MG63 (cell line): ENCODE measurements at regions not wholly inside any gene's neighbourhood (a gene's known extent, or its start where the extent isn't known, plus 50 kb on each side); places are given as distances from the start of the nearest gene placed in this dataset.
"Not testable (repeated sequence)": the region's sequence is repeated elsewhere in the genome, so short reads cannot be mapped to it uniquely, and the experiment has no call there.

Source experiments
- DNase-seq: peaks from one replicate; pipeline ENCODE4 v3.0.0-alpha.2; 2020
- H3K27me3 ChIP-seq: fragments of 250-450 bp; sonication (Bioruptor Pico); 2 replicates; pipeline ENCODE4 v1.5.1; 2020; ENCODE audit warnings: mild to moderate bottlenecking, moderate library complexity
- H3K36me3 ChIP-seq: fragments of 250-450 bp; sonication (Bioruptor Pico); 2 replicates; pipeline ENCODE4 v1.5.1; 2020; ENCODE audit warnings: mild to moderate bottlenecking, moderate library complexity
- H3K4me3 ChIP-seq: fragments of 250-450 bp; sonication (Bioruptor Pico); 2 replicates; pipeline ENCODE4 v1.5.1; 2020; ENCODE audit warnings: mild to moderate bottlenecking, moderate library complexity
- H3K9me3 ChIP-seq: fragments of 250-450 bp; sonication (Bioruptor Pico); 2 replicates; pipeline ENCODE4 v1.5.1; 2020; ENCODE audit warnings: mild to moderate bottlenecking, moderate library complexity

GRCh38 chr16:16674820-16675219 lies 295.9 kb downstream of the NPIPA7 start:
- not testable (repeated sequence) for H3K27me3 ChIP-seq, DNase-seq, H3K9me3 ChIP-seq, H3K36me3 ChIP-seq, H3K4me3 ChIP-seq

DNA sequence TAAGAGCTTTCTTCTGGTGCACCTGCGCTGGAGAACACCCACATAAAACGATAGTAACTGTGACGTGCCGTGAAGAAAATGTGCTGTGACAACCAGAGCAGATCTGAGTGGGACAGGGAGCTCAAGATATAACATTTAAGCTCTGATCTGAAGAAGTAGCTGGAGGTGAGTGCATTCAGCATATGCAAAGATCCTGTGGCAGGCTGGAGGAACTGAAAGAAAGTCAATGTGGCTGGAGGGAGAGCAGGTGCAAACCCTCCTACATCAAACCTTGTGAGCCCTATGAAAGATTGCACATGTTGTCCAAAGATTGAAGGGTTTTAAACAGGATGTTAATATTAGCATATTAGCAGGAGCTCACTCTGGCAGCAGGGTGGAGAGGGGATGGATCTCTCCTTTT lies 342.9 kb downstream of the NPIPA7 start:
- H3K36me3 ChIP-seq, DNase-seq, H3K27me3 ChIP-seq, H3K9me3 ChIP-seq, H3K4me3 ChIP-seq: not testable (repeated sequence)

DNA sequence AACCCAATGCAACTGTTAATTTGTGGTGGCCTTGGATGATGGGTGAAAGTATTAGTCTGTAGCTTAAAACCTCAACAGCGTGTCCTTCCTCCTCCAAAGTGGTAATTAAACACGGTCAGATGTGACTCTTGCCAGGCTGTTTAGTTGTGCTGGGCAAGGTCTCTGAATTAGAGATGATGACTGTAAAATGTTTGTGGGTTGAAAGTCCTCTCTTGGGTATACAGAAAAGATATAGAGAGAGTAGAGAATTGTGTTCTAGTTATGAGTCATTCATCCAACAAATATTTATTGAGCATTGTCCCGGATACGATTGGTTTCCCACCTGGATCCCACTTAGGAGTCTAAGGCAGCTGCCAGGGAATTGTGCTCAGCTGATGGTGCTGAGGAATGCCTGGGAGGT lies 343.7 kb downstream of the NPIPA7 start:
- not testable (repeated sequence) for H3K4me3 ChIP-seq, H3K27me3 ChIP-seq, H3K36me3 ChIP-seq, H3K9me3 ChIP-seq, DNase-seq

DNA sequence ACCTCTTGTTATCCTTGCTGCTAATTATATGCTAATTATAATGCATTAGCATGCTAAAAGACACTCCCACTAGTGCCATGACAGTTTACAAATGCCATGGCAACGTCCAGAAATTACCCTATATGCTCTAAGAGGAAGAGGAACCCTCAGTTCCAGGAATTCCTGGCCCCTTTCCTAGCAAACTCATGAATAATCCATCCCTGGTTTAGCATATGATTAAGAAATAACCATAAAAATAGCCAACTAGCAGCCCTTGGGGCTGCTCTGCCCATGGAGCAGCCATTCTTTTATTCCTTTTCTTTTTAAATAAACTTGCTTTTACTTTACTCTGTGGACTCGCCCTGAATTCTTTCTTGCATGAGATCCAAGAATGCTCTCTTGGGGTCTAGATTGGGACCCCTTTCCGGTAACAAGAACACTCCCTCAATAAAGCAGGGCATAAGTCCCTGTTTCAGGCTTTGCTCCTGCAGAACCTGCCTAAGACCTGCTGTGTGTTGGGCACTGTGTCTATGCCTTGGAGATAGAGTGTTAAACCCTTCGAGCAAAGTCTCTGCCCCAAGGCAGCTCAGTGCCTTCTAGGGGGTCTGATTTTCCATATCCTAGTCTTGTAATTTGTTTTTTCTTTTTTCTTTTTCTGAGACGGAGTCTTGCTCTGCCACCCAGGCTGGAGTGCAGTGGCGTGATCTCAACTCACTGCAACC lies 345.0 kb downstream of the NPIPA7 start:
- not testable (repeated sequence) for DNase-seq, H3K9me3 ChIP-seq, H3K4me3 ChIP-seq, H3K36me3 ChIP-seq, H3K27me3 ChIP-seq

DNA sequence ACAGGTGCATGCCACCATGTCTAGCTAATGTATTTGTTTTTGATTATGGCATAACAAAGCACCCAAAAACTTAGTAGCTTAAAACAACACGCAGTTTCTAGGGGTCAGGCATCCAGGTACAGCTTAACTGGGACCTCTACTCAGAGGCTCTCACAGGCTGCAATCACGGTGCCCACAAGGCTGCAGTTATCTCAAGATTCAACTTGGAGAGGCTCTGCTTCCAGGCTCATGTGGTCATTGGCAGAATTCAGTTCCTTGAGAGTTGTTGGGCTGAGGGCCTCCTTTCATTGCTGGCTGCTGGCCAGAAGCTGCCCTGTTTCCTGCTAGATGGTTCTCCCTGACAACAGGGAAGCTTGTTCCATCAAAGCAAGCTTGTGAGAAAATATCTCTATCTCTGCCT lies 348.1 kb downstream of the NPIPA7 start:
- H3K27me3 ChIP-seq, DNase-seq, H3K4me3 ChIP-seq, H3K9me3 ChIP-seq, H3K36me3 ChIP-seq: not testable (repeated sequence)

DNA sequence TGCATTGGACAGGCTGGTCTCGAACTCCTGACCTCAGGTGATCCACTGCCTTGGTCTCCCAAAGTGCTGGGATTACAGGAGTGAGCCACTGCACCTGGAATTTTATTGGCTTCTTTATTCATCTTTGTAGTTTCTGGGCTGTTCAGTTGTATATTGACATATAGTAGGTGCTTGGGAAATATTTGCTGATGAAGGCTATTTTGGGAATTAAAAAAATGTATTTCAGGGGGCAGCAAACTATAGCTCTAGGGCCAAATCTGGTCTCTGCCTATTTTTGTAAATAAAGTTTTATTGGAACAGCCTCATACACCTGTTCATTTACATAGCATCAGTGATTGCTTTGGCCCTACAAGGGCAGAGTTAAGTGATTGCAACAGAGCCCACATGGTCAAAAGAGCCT lies 363.6 kb downstream of the NPIPA7 start:
- H3K9me3 ChIP-seq, H3K4me3 ChIP-seq, DNase-seq, H3K36me3 ChIP-seq, H3K27me3 ChIP-seq: not testable (repeated sequence)

DNA sequence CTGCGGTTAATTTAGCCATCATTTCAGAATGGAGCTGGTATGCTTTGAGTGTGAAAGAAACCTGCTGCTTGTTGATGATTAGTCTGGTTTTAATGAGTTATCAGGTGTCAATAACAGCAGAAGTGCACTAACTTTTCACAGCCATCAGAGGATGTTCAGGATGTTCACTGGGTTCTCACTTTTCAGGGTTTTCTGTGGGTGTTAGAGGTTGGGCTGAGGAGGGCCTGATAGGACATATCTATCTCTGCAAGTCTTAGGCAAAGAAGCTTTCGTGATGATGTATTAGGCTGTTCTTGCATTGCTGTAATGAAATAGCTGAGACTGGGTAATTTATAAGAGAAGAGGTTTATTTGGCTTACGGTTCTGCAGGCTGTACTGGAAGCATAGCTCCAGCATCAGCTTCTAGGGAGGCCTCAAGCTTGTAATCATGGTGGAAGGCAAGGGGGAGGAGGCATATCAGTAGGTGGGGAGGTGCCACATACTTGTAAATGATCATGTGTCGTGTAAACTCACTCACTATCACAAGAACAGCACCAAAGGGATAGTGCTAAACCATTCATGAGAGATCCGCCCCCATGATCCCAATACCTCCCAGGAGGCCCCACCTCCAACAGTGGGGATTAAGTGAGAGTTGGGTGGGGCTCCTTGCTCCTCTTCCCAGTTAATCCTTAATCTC lies 376.2 kb downstream of the NPIPA7 start:
- H3K4me3 ChIP-seq, H3K27me3 ChIP-seq, H3K36me3 ChIP-seq, DNase-seq, H3K9me3 ChIP-seq: not testable (repeated sequence)

DNA sequence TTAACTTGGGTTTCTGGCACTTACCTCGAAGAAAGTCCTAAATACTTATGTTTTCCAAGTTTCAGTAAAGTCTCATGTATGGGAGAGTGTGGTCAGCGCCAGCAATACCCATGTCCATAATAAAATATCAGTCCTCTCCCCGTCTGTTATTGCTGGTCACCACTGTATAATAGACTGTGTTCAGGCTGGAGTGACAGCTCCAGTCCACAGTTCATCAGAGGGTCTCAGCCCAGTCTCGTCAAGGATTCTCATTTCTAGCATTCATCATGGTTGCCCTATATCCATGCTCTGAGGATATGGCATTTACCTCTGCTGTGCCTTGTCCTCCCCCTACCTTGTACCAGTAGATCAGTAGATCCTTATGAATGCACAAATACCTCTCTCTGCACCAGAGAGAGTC lies 384.5 kb downstream of the NPIPA7 start:
- DNase-seq: no peak
- no peaks in the 10 kb centered on the region for H3K9me3 ChIP-seq
- H3K27me3 ChIP-seq: peaks cover 2% of the 10 kb centered on the region; the same call in 1 of the 2 replicates
- no peak overlapping the region for H3K4me3 ChIP-seq
- no peaks in the 10 kb centered on the region for H3K36me3 ChIP-seq

DNA sequence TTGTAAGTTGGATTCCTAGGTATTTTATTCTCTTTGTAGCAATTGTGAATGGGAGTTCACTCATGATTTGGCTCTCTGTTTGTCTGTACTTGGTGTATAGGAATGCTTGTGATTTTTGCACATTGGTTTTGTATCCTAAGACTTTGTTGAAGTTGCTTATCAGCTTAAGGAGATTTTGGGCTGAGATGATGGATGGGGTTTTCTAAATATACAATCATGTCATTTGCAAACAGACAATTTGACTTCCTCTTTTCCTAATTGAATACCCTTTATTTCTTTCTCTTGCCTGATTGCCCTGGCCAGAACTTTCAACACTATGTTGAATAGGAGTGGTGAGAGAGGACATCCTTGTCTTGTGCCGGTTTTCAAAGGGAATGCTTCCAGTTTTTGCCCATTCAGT lies 391.8 kb downstream of the NPIPA7 start:
- DNase-seq, H3K4me3 ChIP-seq, H3K9me3 ChIP-seq, H3K27me3 ChIP-seq, H3K36me3 ChIP-seq: not testable (repeated sequence)

DNA sequence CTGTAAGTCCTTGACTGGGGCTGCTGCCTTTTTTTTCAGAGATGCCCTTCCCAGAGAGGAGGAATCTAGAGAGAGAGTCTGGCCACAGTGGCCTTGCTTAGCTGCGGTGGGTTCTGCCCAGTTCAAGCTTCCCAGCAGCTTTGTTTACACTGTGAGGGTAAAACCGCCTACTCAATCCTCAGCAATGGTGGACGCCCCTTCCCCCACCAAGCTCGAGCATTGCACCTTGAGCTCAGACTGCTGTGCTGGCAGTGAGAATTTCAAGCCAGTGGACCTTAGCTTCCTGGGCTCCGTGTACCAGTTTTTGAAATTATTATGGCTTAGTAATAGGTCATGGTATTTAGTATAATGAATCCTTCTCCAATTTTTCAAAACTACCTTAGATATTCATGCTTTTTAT lies 395.4 kb downstream of the NPIPA7 start:
- H3K9me3 ChIP-seq: no peaks in the 10 kb centered on the region
- DNase-seq: no peak
- H3K4me3 ChIP-seq: no peak overlapping the region
- no peaks in the 10 kb centered on the region for H3K36me3 ChIP-seq
- no peaks in the 10 kb centered on the region for H3K27me3 ChIP-seq

GRCh38 chr16:16778332-16778731 lies 399.4 kb downstream of the NPIPA7 start:
- no peaks in the 10 kb centered on the region for H3K36me3 ChIP-seq
- H3K9me3 ChIP-seq: no peaks in the 10 kb centered on the region
- no peak for DNase-seq
- H3K27me3 ChIP-seq: 0 out of 2 replicates have a peak, but pooled peaks cover 2% of the 10 kb centered on the region
- H3K4me3 ChIP-seq: no peak overlapping the region

GRCh38 chr16:16780588-16780987 lies 401.6 kb downstream of the NPIPA7 start:
- Histone ChIP-seq H3K27me3 (0 out of 2 replicates have a peak, but pooled peaks cover 6% of the 10 kb centered on the region), H3K36me3 (no peaks in the 10 kb centered on the region), H3K4me3 (no peak overlapping the region), H3K9me3 (no peaks in the 10 kb centered on the region)
- DNase-seq: no peak

DNA sequence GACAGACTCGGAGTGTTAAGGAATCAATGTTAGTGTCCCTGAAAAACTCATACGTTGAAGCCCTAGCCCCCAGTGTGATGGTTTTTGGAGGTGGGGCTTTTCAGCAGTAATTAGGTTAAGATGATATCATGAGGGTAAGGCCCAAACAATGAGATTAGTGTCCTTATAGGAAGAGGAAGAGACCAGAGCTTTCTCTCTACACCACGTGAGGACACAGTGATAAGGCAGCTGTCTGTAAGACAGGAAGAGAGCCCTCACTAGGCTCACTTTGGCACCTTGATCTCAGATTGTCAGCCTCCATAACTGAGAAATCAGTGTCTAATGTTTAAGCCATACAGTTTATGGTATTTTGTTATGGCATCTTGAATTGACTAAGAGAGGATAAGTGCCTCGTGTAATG lies 403.2 kb downstream of the NPIPA7 start:
- no peaks in the 10 kb centered on the region for H3K9me3 ChIP-seq
- H3K4me3 ChIP-seq: no peak overlapping the region
- no peaks in the 10 kb centered on the region for H3K36me3 ChIP-seq
- 0 out of 2 replicates have a peak, but pooled peaks cover 6% of the 10 kb centered on the region for H3K27me3 ChIP-seq
- no peak for DNase-seq

GRCh38 chr16:16788004-16788403 lies 409.1 kb downstream of the NPIPA7 start:
- no peak for DNase-seq
- H3K27me3 ChIP-seq: 0 out of 2 replicates have a peak, but pooled peaks cover 4% of the 10 kb centered on the region

GRCh38 chr16:16790597-16790996 lies 411.7 kb downstream of the NPIPA7 start:
- no peak overlapping the region for H3K4me3 ChIP-seq
- peaks cover 6% of the 10 kb centered on the region; the same call in 1 of the 2 replicates for H3K9me3 ChIP-seq
- H3K27me3 ChIP-seq: no peaks in the 10 kb centered on the region
- H3K36me3 ChIP-seq: no peaks in the 10 kb centered on the region
- DNase-seq: no peak

More at GRCh38 chr16:16788004-16788403, 409.1 kb downstream of the NPIPA7 start:
- no peak overlapping the region for H3K4me3 ChIP-seq
- H3K36me3 ChIP-seq: no peaks in the 10 kb centered on the region
- H3K9me3 ChIP-seq: peaks cover 6% of the 10 kb centered on the region; the same call in 1 of the 2 replicates

- H3K9me3 ChIP-seq: peaks cover 6% of the 10 kb centered on the region; the same call in 1 of the 2 replicates
- no peaks in the 10 kb centered on the region for H3K27me3 ChIP-seq
- DNase-seq: no peak
- H3K36me3 ChIP-seq: no peaks in the 10 kb centered on the region
- no peak overlapping the region for H3K4me3 ChIP-seq
These were observed 412.1 kb downstream of the NPIPA7 start for GRCh38 chr16:16791051-16791450.

DNA sequence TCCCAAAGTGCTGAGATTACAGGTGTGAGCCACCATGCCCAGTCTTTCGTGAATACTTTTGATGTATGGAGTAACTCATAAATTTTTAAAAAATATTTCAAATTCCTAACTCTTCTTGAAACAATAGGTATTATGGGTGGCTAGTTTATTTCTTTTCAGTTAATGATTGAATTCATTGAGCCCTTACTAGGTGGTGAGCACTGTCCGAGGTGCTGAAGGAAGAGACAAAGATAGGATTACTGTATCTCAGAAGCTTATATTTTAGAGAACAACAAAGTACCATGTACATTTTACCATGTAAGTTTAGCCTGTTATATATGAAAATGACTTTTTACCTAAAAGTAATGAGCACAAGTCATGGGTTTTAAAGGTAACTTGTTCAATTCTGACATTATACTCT lies 418.3 kb downstream of the NPIPA7 start:
- Histone ChIP-seq H3K9me3 (no peaks in the 10 kb centered on the region), H3K36me3 (no peaks in the 10 kb centered on the region), H3K4me3 (no peak overlapping the region), H3K27me3 (peaks cover 4% of the 10 kb centered on the region)
- no peak for DNase-seq

DNA sequence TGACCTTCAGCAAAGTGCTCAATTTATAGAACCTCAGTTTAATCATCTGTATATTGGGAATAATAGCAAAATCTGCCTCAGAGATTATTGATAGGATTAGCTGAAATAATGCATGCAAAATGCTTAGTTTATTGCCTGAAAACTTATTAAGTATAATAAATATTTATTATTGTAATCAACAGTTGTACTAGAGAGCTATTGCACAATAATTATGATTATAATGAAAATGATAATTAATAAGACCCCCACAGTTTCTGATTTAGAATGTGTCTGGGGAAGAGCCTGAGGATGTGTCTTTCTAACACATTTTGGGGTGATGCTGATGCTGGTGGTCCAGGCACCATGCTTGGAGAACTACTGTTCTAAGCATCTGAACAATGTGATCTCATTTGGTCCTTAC lies 419.6 kb downstream of the NPIPA7 start:
- DNase-seq: no peak
- Histone ChIP-seq H3K4me3 (no peak overlapping the region), H3K27me3 (peaks cover 4% of the 10 kb centered on the region), H3K36me3 (no peaks in the 10 kb centered on the region), H3K9me3 (no peaks in the 10 kb centered on the region)
